ENCODE measurements at regions not wholly inside any gene's neighbourhood (a gene's known extent, or its start where the extent isn't known, plus 50 kb on each side); places are given as distances from the start of the nearest gene placed in this dataset.

GRCh38 chr15:27656296-27656987 lies 442.7 kb downstream of the OCA2 start:
- TF ChIP-seq GATA3 (IDR thresholded peaks at IDR 0.05; ENCODE audit: low read depth, low read length) (no peak), GATA2 (IDR thresholded peaks at IDR 0.05; ENCODE audit: low read depth, low read length) (no peak)

Measured in SH-SY5Y (cell line).